ENCODE measurements at regions not wholly inside any gene's neighbourhood (a gene's known extent, or its start where the extent isn't known, plus 50 kb on each side); places are given as distances from the start of the nearest gene placed in this dataset.

GRCh38 chr4:187944179-187944578 lies 51.4 kb upstream of the ZFP42 start:
- no TSS peak for BruUV-seq (replicated peaks)
- Histone ChIP-seq H3K27ac (ENCODE audit: low read depth, low read length, poor library complexity, severe bottlenecking) (no peak overlapping the region), H3K36me3 (ENCODE audit: insufficient read depth, low read length, poor library complexity, severe bottlenecking) (no peaks in the 10 kb centered on the region), H3K4me3 (ENCODE audit: low read depth, low read length, poor library complexity, severe bottlenecking) (no peak overlapping the region), H3K4me1 (ENCODE audit: insufficient read depth, low read length, poor library complexity, severe bottlenecking) (no peaks in the 10 kb centered on the region), H3K27me3 (replicated peaks; ENCODE audit: insufficient read depth, low read depth, low read length, poor library complexity) (peaks cover 5% of the 10 kb centered on the region), H3K9me3 (ENCODE audit: low read depth, low read length, poor library complexity, severe bottlenecking) (no peaks in the 10 kb centered on the region)
- DNase-seq (ENCODE audit: low spot score), result no peak
- POLR2A ChIA-PET (ENCODE audit: low non-redundant PET), result no interaction called here
- intact Hi-C loops (cut with micrococcal nuclease; ENCODE audit: unreplicated experiment), result no loop called here
- CTCF ChIA-PET, result no interaction called here
- TF ChIP-seq CTCF (conservative IDR thresholded peaks at IDR 0.05; ENCODE audit: low read depth, low read length) (no peak), EZH2 (IDR thresholded peaks at IDR 0.05; ENCODE audit: borderline replicate concordance, low read depth, low read length, poor library complexity, severe bottlenecking) (no peak)

All from A673 (cell line).